NCI-H1436 (cell line): ENCODE measurements at regions not wholly inside any gene's neighbourhood (a gene's known extent, or its start where the extent isn't known, plus 50 kb on each side); places are given as distances from the start of the nearest gene placed in this dataset.
"Not testable (repeated sequence)": the region's sequence is repeated elsewhere in the genome, so short reads cannot be mapped to it uniquely, and the experiment has no call there.

Experiments used
- DNase-seq: peaks from one replicate; lab custom pipeline; 2025; lab: John Stamatoyannopoulos, UW

- DNase-seq: not testable (repeated sequence)
Observed at GRCh38 chr3:94412936-94413335, 350.1 kb downstream of the NSUN3 start.

- DNase-seq: no peak
Observed at GRCh38 chr3:94413336-94414108, 350.7 kb downstream of the NSUN3 start.

- no peak for DNase-seq
Observed at GRCh38 chr3:94414418-94414817, 351.6 kb downstream of the NSUN3 start.

GRCh38 chr3:94416768-94417167 is 353.9 kb downstream of the NSUN3 start:
- DNase-seq: no peak

GRCh38 chr3:94417963-94418455 is 355.1 kb downstream of the NSUN3 start:
- DNase-seq: no peak

- no peak for DNase-seq
Observed at GRCh38 chr3:94420931-94421330, 358.1 kb downstream of the NSUN3 start.

GRCh38 chr3:94423578-94423977 is 360.7 kb downstream of the NSUN3 start:
- DNase-seq: no peak

GRCh38 chr3:94429517-94429916 is 366.7 kb downstream of the NSUN3 start:
- no peak for DNase-seq

GRCh38 chr3:94431876-94432570 is 369.2 kb downstream of the NSUN3 start:
- DNase-seq: no peak

GRCh38 chr3:94433811-94434210 is 370.9 kb downstream of the NSUN3 start:
- DNase-seq: no peak

- DNase-seq: no peak
Observed at GRCh38 chr3:94440767-94441493, 378.1 kb downstream of the NSUN3 start.

- DNase-seq: no peak
Observed at GRCh38 chr3:94441494-94441847, 378.6 kb downstream of the NSUN3 start.

GRCh38 chr3:94453864-94454263 is 391.0 kb downstream of the NSUN3 start:
- DNase-seq: no peak

GRCh38 chr3:94459167-94459566 is 396.3 kb downstream of the NSUN3 start:
- DNase-seq: no peak

- DNase-seq: no peak
Observed at GRCh38 chr3:94460931-94461330, 398.1 kb downstream of the NSUN3 start.

- DNase-seq: no peak
Observed at GRCh38 chr3:94462931-94463330, 400.1 kb downstream of the NSUN3 start.

GRCh38 chr3:94472511-94472910 is 409.6 kb downstream of the NSUN3 start:
- DNase-seq: no peak

GRCh38 chr3:94481226-94481898 is 418.5 kb downstream of the NSUN3 start:
- no peak for DNase-seq

GRCh38 chr3:94482686-94483085 is 419.8 kb downstream of the NSUN3 start:
- no peak for DNase-seq

- DNase-seq: no peak
Observed at GRCh38 chr3:94483403-94483802, 420.5 kb downstream of the NSUN3 start.

- DNase-seq: no peak
Observed at GRCh38 chr3:94494992-94495391, 432.1 kb downstream of the NSUN3 start.

- DNase-seq: no peak
Observed at GRCh38 chr3:94500146-94500545, 437.3 kb downstream of the NSUN3 start.
